Vagina (tissue), 2 donors: ENCODE measurements at regions not wholly inside any gene's neighbourhood (a gene's known extent, or its start where the extent isn't known, plus 50 kb on each side); places are given as distances from the start of the nearest gene placed in this dataset.

Source experiments
- CTCF ChIP-seq, 3 experiments: fragments of 450-650 bp in 2 of 3; fragments of 200-600 bp in 1 of 3; sonication (generic) in 1 of 3; IDR thresholded peaks; one replicate each; pipeline ENCODE4 v1.5.1; 2017 to 2019; ENCODE audit warnings: antibody characterized with exemption in 3 of 3, mild to moderate bottlenecking in 2 of 3, moderate library complexity in 2 of 3
- POLR2AphosphoS5 ChIP-seq, 2 donors: sonication (generic); formaldehyde crosslinking; IDR thresholded peaks; one replicate each; pipeline ENCODE4 v1.9.0; 2017; ENCODE audit warnings: antibody characterized with exemption in 2 of 2, mild to moderate bottlenecking in 2 of 2, low read depth in 1 of 2; ENCODE audit not compliant: insufficient read depth in 1 of 2

DNA sequence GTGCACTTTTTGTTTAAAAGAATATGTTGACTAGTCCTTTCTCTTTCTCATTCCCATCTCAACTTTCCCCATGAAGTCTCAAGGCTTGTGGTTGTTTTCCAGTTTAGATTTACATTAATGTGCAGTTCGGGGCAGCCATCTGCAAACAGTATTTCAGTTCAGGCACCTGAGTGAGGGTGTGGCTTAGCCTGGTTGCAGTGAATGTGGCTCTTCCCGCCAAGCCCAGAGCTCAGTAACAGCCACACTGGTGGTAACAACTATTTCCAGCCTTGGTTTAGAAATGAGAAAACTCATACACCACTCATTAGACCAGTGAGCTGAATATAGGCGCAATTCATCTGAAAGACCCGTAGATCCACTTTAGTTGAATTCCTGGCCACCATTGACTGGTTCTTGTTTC lies 394.3 kb downstream of the CMPK2 start:
- TF ChIP-seq CTCF (IDR thresholded peaks at IDR 0.05) (no peak), POLR2AphosphoS5 (IDR thresholded peaks at IDR 0.05; ENCODE audit: insufficient read depth in 1 of 2, low read depth in 1 of 2) (no peak)
